H1 (cell line): ENCODE measurements at regions not wholly inside any gene's neighbourhood (a gene's known extent, or its start where the extent isn't known, plus 50 kb on each side); places are given as distances from the start of the nearest gene placed in this dataset.

Experiments
- CTCF ChIA-PET: fragments of 300-600 bp; sonication (Branson Sonifier 250); formaldehyde crosslinking; loops from one replicate; lab custom pipeline; 2021; ENCODE audit not compliant: partially characterized antibody; lab: Charles Lee
- POLR2A ChIA-PET: fragments of 300-600 bp; sonication (Branson Sonifier 250); formaldehyde crosslinking; loops from one replicate; lab custom pipeline; 2021; ENCODE audit warnings: inconsistent platforms; ENCODE audit not compliant: partially characterized antibody; lab: Charles Lee
- DNase-seq, 2 experiments: peaks; one replicate each; pipeline versions ENCODE4 v3.0.0 to v3.0.0-alpha.2; 2010 to 2022; ENCODE audit warnings: low spot score in 2 of 2, low read depth in 1 of 2, mixed read lengths in 1 of 2
- FAIRE-seq: peaks from 2 replicates; lab custom pipeline; 2011; peaks lifted over from hg19 to GRCh38; lab: Jason Lieb, UNC
- H2AFZ ChIP-seq: 2 replicates; pipeline ENCODE4 v1.8.1; 2012; ENCODE audit warnings: low read length, inconsistent platforms
- H2AK5ac ChIP-seq: 2 replicates; pipeline ENCODE4 v1.6.1; 2013; ENCODE audit warnings: low read depth, low read length
- H2BK120ac ChIP-seq: replicated peaks from 2 replicates; pipeline ENCODE3; 2013; ENCODE audit warnings: low read depth, low read length, inconsistent platforms
- H2BK12ac ChIP-seq: 2 replicates; pipeline ENCODE4 v1.6.1; 2013; ENCODE audit warnings: low read depth, low read length
- H2BK15ac ChIP-seq: 2 replicates; pipeline ENCODE4 v1.6.1; 2013; ENCODE audit warnings: low read length
- H2BK20ac ChIP-seq: 2 replicates; pipeline ENCODE4 v1.6.1; 2013; ENCODE audit warnings: low read length
- H2BK5ac ChIP-seq: 2 replicates; pipeline ENCODE4 v1.6.1; 2013; ENCODE audit warnings: low read depth, low read length
- H3K14ac ChIP-seq: 2 replicates; pipeline ENCODE4 v1.6.1; 2013; ENCODE audit warnings: inconsistent platforms; ENCODE audit not compliant: insufficient read length
- H3K18ac ChIP-seq: 2 replicates; pipeline ENCODE4 v1.6.1; 2013; ENCODE audit warnings: low read length; ENCODE audit errors: extremely low read depth
- H3K23ac ChIP-seq: 2 replicates; pipeline ENCODE4 v1.6.1; 2013; ENCODE audit warnings: inconsistent platforms; ENCODE audit not compliant: insufficient read length
- H3K23me2 ChIP-seq: 2 replicates; pipeline ENCODE4 v1.6.1; 2013; ENCODE audit warnings: low read depth, low read length
- H3K27ac ChIP-seq: 2 replicates; pipeline ENCODE4 v1.6.1; 2011; ENCODE audit warnings: low read depth, low read length, inconsistent platforms
- H3K27me3 ChIP-seq, 4 experiments: replicated peaks in 1 of 4; 1 replicate in 1 of 4; 2 replicates in 3 of 4; pipeline versions ENCODE4 v1.6.1 to v1.8.1; 2011 to 2013; ENCODE audit warnings: low read length in 3 of 4, mild to moderate bottlenecking in 3 of 4, inconsistent platforms in 2 of 4, mixed read lengths in 2 of 4, moderate library complexity in 1 of 4; ENCODE audit not compliant: control insufficient read depth in 3 of 4, insufficient read depth in 3 of 4; ENCODE audit errors: extremely low read depth in 1 of 4
- H3K36me3 ChIP-seq, 4 experiments: 2 replicates each; pipeline versions ENCODE4 v1.6.1 to v1.8.1; 2011 to 2013; ENCODE audit warnings: mild to moderate bottlenecking in 4 of 4, low read length in 3 of 4, moderate library complexity in 2 of 4, control low read depth in 1 of 4, inconsistent platforms in 1 of 4; ENCODE audit not compliant: insufficient read depth in 4 of 4, control insufficient read depth in 2 of 4
- H3K4ac ChIP-seq: replicated peaks from 2 replicates; pipeline ENCODE3; 2013; ENCODE audit warnings: low read length, low read depth, mixed read lengths, inconsistent platforms; ENCODE audit not compliant: insufficient read length
- H3K4me1 ChIP-seq, 4 experiments: replicated peaks in 1 of 4; 1 replicate in 1 of 4; 2 replicates in 3 of 4; pipeline versions ENCODE4 v1.6.1 to v1.8.1; 2011 to 2013; ENCODE audit warnings: low read length in 3 of 4, inconsistent platforms in 2 of 4, mixed read lengths in 1 of 4; ENCODE audit not compliant: insufficient read depth in 4 of 4, control insufficient read depth in 3 of 4
- H3K4me2 ChIP-seq, 2 experiments: 2 replicates each; pipeline versions ENCODE4 v1.6.1 to v1.8.1; 2011 to 2013; ENCODE audit warnings: low read depth in 2 of 2, low read length in 2 of 2, control low read depth in 1 of 2, inconsistent platforms in 1 of 2, mild to moderate bottlenecking in 1 of 2; ENCODE audit not compliant: insufficient read depth in 1 of 2
- H3K4me3 ChIP-seq, 4 experiments: fragments of 200-600, 300-600 bp in 1 of 4; sonication (generic), shearing (Covaris generic), sonication (Bioruptor Twin) in 1 of 4; 2 replicates each; pipeline versions ENCODE4 v1.5.1 to v1.8.1; 2011 to 2016; ENCODE audit warnings: low read length in 4 of 4, low read depth in 3 of 4, control low read depth in 2 of 4, inconsistent platforms in 2 of 4, mild to moderate bottlenecking in 2 of 4, mixed read lengths in 1 of 4, moderate library complexity in 1 of 4; ENCODE audit not compliant: insufficient read depth in 2 of 4; ENCODE audit errors: extremely low read depth in 1 of 4
- H3K56ac ChIP-seq: replicated peaks from 2 replicates; pipeline ENCODE3; 2013; ENCODE audit warnings: low read depth, mild to moderate bottlenecking, mixed read lengths, low read length, inconsistent platforms; ENCODE audit not compliant: insufficient read length
- H3K79me1 ChIP-seq: 2 replicates; pipeline ENCODE4 v1.6.1; 2013; ENCODE audit warnings: low read depth, low read length, control low read depth
- H3K79me2 ChIP-seq, 2 experiments: 2 replicates each; pipeline versions ENCODE4 v1.6.1 to v1.8.1; 2012 to 2013; ENCODE audit warnings: low read length in 2 of 2, mild to moderate bottlenecking in 2 of 2, inconsistent platforms in 1 of 2; ENCODE audit not compliant: insufficient read depth in 2 of 2, control insufficient read depth in 1 of 2
- H3K9ac ChIP-seq, 4 experiments: replicated peaks in 1 of 4; 1 replicate in 1 of 4; 2 replicates in 3 of 4; pipeline versions ENCODE4 v1.6.1 to v1.8.1; 2011 to 2013; ENCODE audit warnings: low read depth in 3 of 4, low read length in 3 of 4, control low read depth in 2 of 4, mild to moderate bottlenecking in 2 of 4, moderate library complexity in 2 of 4, inconsistent platforms in 1 of 4; ENCODE audit errors: extremely low read depth in 1 of 4
- H3K9me3 ChIP-seq, 2 experiments: 2 replicates each; pipeline versions ENCODE4 v1.6.1 to v1.8.1; 2012 to 2013; ENCODE audit warnings: mild to moderate bottlenecking in 2 of 2, moderate library complexity in 2 of 2, control low read depth in 1 of 2, inconsistent platforms in 1 of 2, low read depth in 1 of 2, low read length in 1 of 2, mixed read lengths in 1 of 2; ENCODE audit not compliant: insufficient read depth in 2 of 2
- H4K20me1 ChIP-seq, 2 experiments: replicated peaks in 1 of 2; 2 replicates each; pipeline versions ENCODE3 to v1.8.1; 2011 to 2013; ENCODE audit warnings: inconsistent platforms in 2 of 2, low read length in 2 of 2, mild to moderate bottlenecking in 1 of 2; ENCODE audit not compliant: insufficient read depth in 2 of 2, control insufficient read depth in 1 of 2
- H4K5ac ChIP-seq: 2 replicates; pipeline ENCODE4 v1.6.1; 2013; ENCODE audit warnings: low read length, low read depth, mixed read lengths, inconsistent platforms; ENCODE audit not compliant: insufficient read length
- H4K8ac ChIP-seq: 2 replicates; pipeline ENCODE4 v1.8.0; 2013; ENCODE audit warnings: mild to moderate bottlenecking, moderate library complexity, low read length, inconsistent platforms; ENCODE audit not compliant: insufficient read depth; ENCODE audit errors: extremely low read depth
- H4K91ac ChIP-seq: replicated peaks from 2 replicates; pipeline ENCODE3; 2013; ENCODE audit warnings: low read length, mixed read lengths, inconsistent platforms; ENCODE audit not compliant: insufficient read length
- BRCA1 ChIP-seq: IDR thresholded peaks from 2 replicates; pipeline ENCODE4 v1.6.1; 2012; ENCODE audit warnings: low read depth, low read length, improper control_type of control experiment
- CBX8 ChIP-seq: fragments of 300-800, 300-1000 bp; sonication (generic); IDR thresholded peaks from 2 replicates; pipeline ENCODE4 v1.7.1; 2016; ENCODE audit warnings: low read depth, low read length, borderline replicate concordance
- CREB1 ChIP-seq: IDR thresholded peaks from 2 replicates; pipeline ENCODE4 v1.6.1; 2012; ENCODE audit warnings: inconsistent platforms
- JUN ChIP-seq: IDR thresholded peaks from 2 replicates; pipeline ENCODE4 v1.6.1; 2011; ENCODE audit warnings: low read depth, mild to moderate bottlenecking, improper control_type of control experiment, low read length
- RAD21 ChIP-seq, 2 experiments: IDR thresholded peaks in 1 of 2; conservative IDR thresholded peaks in 1 of 2; 2 replicates each; pipeline ENCODE4 v1.6.1; 2011; ENCODE audit warnings: low read depth in 2 of 2, low read length in 2 of 2, improper control_type of control experiment in 1 of 2, inconsistent platforms in 1 of 2, mild to moderate bottlenecking in 1 of 2, moderate library complexity in 1 of 2
- RBBP5 ChIP-seq: IDR thresholded peaks from 2 replicates; pipeline ENCODE4 v1.7.1; 2012; ENCODE audit warnings: low read depth, mild to moderate bottlenecking, inconsistent platforms, low read length, moderate library complexity, borderline replicate concordance
- RXRA ChIP-seq: IDR thresholded peaks from 2 replicates; pipeline ENCODE4 v1.6.1; 2011; ENCODE audit warnings: low read depth, mild to moderate bottlenecking, low read length, moderate library complexity; ENCODE audit not compliant: insufficient read depth
- SAP30 ChIP-seq: fragments of 300-600 bp; sonication (generic); IDR thresholded peaks from 2 replicates; pipeline ENCODE4 v1.7.1; 2012; ENCODE audit warnings: low read length, moderate library complexity, mild to moderate bottlenecking, inconsistent platforms; ENCODE audit not compliant: insufficient read depth, insufficient replicate concordance
- SIN3A ChIP-seq, 2 experiments: IDR thresholded peaks in 1 of 2; conservative IDR thresholded peaks in 1 of 2; 2 replicates each; pipeline ENCODE4 v1.6.1; 2011 to 2012; ENCODE audit warnings: low read length in 2 of 2, improper control_type of control experiment in 1 of 2, low read depth in 1 of 2, mild to moderate bottlenecking in 1 of 2
- SIRT6 ChIP-seq: IDR thresholded peaks from one replicate; pipeline ENCODE4 v1.7.1; 2012; ENCODE audit warnings: low read length, inconsistent platforms
- SP4 ChIP-seq: IDR thresholded peaks from 2 replicates; pipeline ENCODE4 v1.6.1; 2012; ENCODE audit warnings: low read length, inconsistent platforms

GRCh38 chr6:126447367-126447766, 107.5 kb downstream of the CENPW start:
- Histone ChIP-seq H2BK12ac (no peak overlapping the region), H3K27me3 (no peaks in the 10 kb centered on the region), H3K9me3 (no peaks in the 10 kb centered on the region), H3K23ac (no peak overlapping the region), H3K36me3 (no peaks in the 10 kb centered on the region), H3K4me3 (no peak overlapping the region), H4K91ac (no peak overlapping the region), H3K14ac (no peak overlapping the region), H4K5ac (no peak overlapping the region), H3K4me2 (no peak overlapping the region), H4K20me1 (no peaks in the 10 kb centered on the region), H3K23me2 (no peaks in the 10 kb centered on the region), H2BK120ac (no peak overlapping the region), H3K27ac (no peak overlapping the region), H2BK5ac (no peak overlapping the region), H3K4me1 (no peaks in the 10 kb centered on the region; a peak in 1 of 7 replicates), H3K79me2 (0 out of 4 replicates have a peak, but pooled peaks cover 0 to 3% of the 10 kb centered on the region in 2 experiments), H2BK20ac (no peak overlapping the region), H3K4ac (no peak overlapping the region), H3K18ac (no peak overlapping the region), H3K56ac (no peak overlapping the region), H2BK15ac (no peak overlapping the region), H4K8ac (no peak overlapping the region), H2AFZ (no peak overlapping the region), H3K79me1 (no peaks in the 10 kb centered on the region), H3K9ac (no peak overlapping the region), H2AK5ac (no peak overlapping the region)
- DNase-seq (no peak), FAIRE-seq (no peak)
- CTCF ChIA-PET = interaction anchor here (0.6 to 1.4 kb wide), 3 partner anchors 33 to 383 kb away, joined by 3 to 4 read pairs (median 4); no protein-coding TSS in a partner anchor
- POLR2A ChIA-PET = no interaction called here
- TF ChIP-seq JUN (no peak), RAD21 (IDR thresholded peaks at IDR 0.05 in 1 of 2, conservative IDR thresholded peaks at IDR 0.05 in 1 of 2; ENCODE audit: low read depth in 2 of 2, low read length in 2 of 2) (no peak), CREB1 (no peak), SP4 (no peak), SAP30 (no peak), RXRA (no peak), RBBP5 (no peak), BRCA1 (no peak), CBX8 (no peak), SIRT6 (no peak), SIN3A (conservative IDR thresholded peaks at IDR 0.05 in 1 of 2, IDR thresholded peaks at IDR 0.05 in 1 of 2; ENCODE audit: low read depth in 1 of 2, low read length in 2 of 2) (no peak)
